ENCODE measurements at regions not wholly inside any gene's neighbourhood (a gene's known extent, or its start where the extent isn't known, plus 50 kb on each side); places are given as distances from the start of the nearest gene placed in this dataset.

- no peak for DNase-seq
Measured at GRCh38 chr6:169079650-169080049, 174.0 kb downstream of the THBS2 start.

GRCh38 chr6:169078399-169079145 lies 175.1 kb downstream of the THBS2 start:
- DNase-seq: no peak

- no peak for DNase-seq
Measured at GRCh38 chr6:169075915-169076654, 177.6 kb downstream of the THBS2 start.

- no peak for DNase-seq
Measured at GRCh38 chr6:169075211-169075914, 178.3 kb downstream of the THBS2 start.

GRCh38 chr6:169074526-169074925 lies 179.1 kb downstream of the THBS2 start:
- no peak for DNase-seq

- no peak for DNase-seq
Measured at GRCh38 chr6:169073311-169073710, 180.3 kb downstream of the THBS2 start.

GRCh38 chr6:169072127-169073042 lies 181.3 kb downstream of the THBS2 start:
- no peak for DNase-seq

GRCh38 chr6:169071394-169071793 lies 182.3 kb downstream of the THBS2 start:
- no peak for DNase-seq

GRCh38 chr6:169070506-169071176 lies 183.0 kb downstream of the THBS2 start:
- no peak for DNase-seq

GRCh38 chr6:169069356-169069755 lies 184.3 kb downstream of the THBS2 start:
- DNase-seq: no peak

GRCh38 chr6:169064194-169064593 lies 189.5 kb downstream of the THBS2 start:
- no peak for DNase-seq

GRCh38 chr6:169062272-169062671 lies 191.4 kb downstream of the THBS2 start:
- no peak for DNase-seq

- no peak for DNase-seq
Measured at GRCh38 chr6:169058634-169059033, 195.0 kb downstream of the THBS2 start.

- DNase-seq: no peak
Measured at GRCh38 chr6:169052462-169052861, 201.2 kb downstream of the THBS2 start.

- DNase-seq: no peak
Measured at GRCh38 chr6:169051371-169051770, 202.3 kb downstream of the THBS2 start.

- no peak for DNase-seq
Measured at GRCh38 chr6:169048865-169049205, 204.8 kb downstream of the THBS2 start.

- no peak for DNase-seq
Measured at GRCh38 chr6:169048185-169048864, 205.3 kb downstream of the THBS2 start.

GRCh38 chr6:169047345-169047744 lies 206.3 kb downstream of the THBS2 start:
- DNase-seq: no peak

- no peak for DNase-seq
Measured at GRCh38 chr6:169046483-169047192, 207.0 kb downstream of the THBS2 start.

GRCh38 chr6:169046021-169046420 lies 207.6 kb downstream of the THBS2 start:
- DNase-seq: no peak

GRCh38 chr6:169045486-169045885 lies 208.2 kb downstream of the THBS2 start:
- no peak for DNase-seq

Measured in activated CD4-positive, alpha-beta T cell treated with anti-CD3 and anti-CD28 coated beads, Interleukin-2, amount 50 U/mL, for 48 hours (primary cell).